Right lobe of liver (tissue), 6 donors: ENCODE measurements at regions not wholly inside any gene's neighbourhood (a gene's known extent, or its start where the extent isn't known, plus 50 kb on each side); places are given as distances from the start of the nearest gene placed in this dataset.

ENCODE experiments used
- ATAC-seq, 4 donors: fragments of 200-7000 bp; cut with Tn5 transposase; one replicate each; pipeline ENCODE4 v1.9.1; 2020; ENCODE audit warnings: mild to moderate bottlenecking in 4 of 4, moderate library complexity in 4 of 4
- DNase-seq, 3 donors: peaks; one replicate each; pipeline ENCODE4 v3.0.0-alpha.2; 2020
- H3K27ac ChIP-seq, 3 donors: fragments of 200-600 bp; one replicate each; pipeline ENCODE4 v1.8.0; 2022
- H3K27me3 ChIP-seq, 2 donors: fragments of 200-600 bp; one replicate each; pipeline ENCODE4 v1.8.0; 2022
- H3K36me3 ChIP-seq, 4 donors: fragments of 200-600 bp; sonication (generic) in 1 of 4; one replicate each; pipeline versions ENCODE4 v1.5.1 to v1.8.0; 2017 to 2022; ENCODE audit warnings: control low read depth in 1 of 4
- H3K4me1 ChIP-seq, 4 donors: fragments of 200-600 bp; sonication (generic) in 1 of 4; one replicate each; pipeline versions ENCODE4 v1.5.1 to v1.8.0; 2017 to 2022; ENCODE audit warnings: control low read depth in 1 of 4
- H3K4me3 ChIP-seq, 3 donors: fragments of 200-600 bp; one replicate each; pipeline ENCODE4 v1.8.0; 2022
- H3K9me3 ChIP-seq, 4 donors: fragments of 200-600 bp; sonication (generic) in 1 of 4; one replicate each; pipeline versions ENCODE4 v1.5.1 to v1.8.0; 2017 to 2022; ENCODE audit warnings: control low read depth in 1 of 4
- CTCF ChIP-seq, 4 donors: fragments of 200-600 bp in 3 of 4; fragments of 450-650 bp in 1 of 4; IDR thresholded peaks; one replicate each; pipeline versions ENCODE4 v1.5.1 to v1.8.0; 2016 to 2022; ENCODE audit warnings: antibody characterized with exemption in 4 of 4, mild to moderate bottlenecking in 2 of 4
- POLR2A ChIP-seq: fragments of 450-650 bp; IDR thresholded peaks from one replicate; pipeline ENCODE4 v1.6.1; 2017; ENCODE audit warnings: antibody characterized with exemption, mild to moderate bottlenecking
- WGBS: methylation state at CpG from one replicate; pipeline ENCODE4 v1.1.6; 2018; ENCODE audit warnings: low coverage, low lambda C conversion rate; ENCODE audit not compliant: insufficient coverage; ENCODE audit errors: missing lambda C conversion rate; 5-methylcytosine and 5-hydroxymethylcytosine counted together
- intact Hi-C, 2 donors: fragments of 100-400 bp; cut with DNase I; formaldehyde crosslinking; loops; one replicate each; pipeline versions ENCODE4 v1.11.2 to v1.14.1; 2022
- donor health status: DM: no; HTN: yes; CAD: no.
- donor health status: DM: no; HTN: no; CAD: no.
- donor health status: DM: no; HTN: no; CAD: no.
- donor health status: DM: no; HTN: yes; CAD: no.
- donor health status: DM: no; HTN: yes; CAD: no.

- no peaks in the 10 kb centered on the region for H3K36me3 ChIP-seq
- H3K9me3 ChIP-seq: no peaks in the 10 kb centered on the region
- 69% methylated on average over 2 of the region's 2 CpGs for WGBS
- H3K27ac ChIP-seq: no peak overlapping the region
- intact Hi-C loops: no loop called here
- H3K4me3 ChIP-seq: no peak overlapping the region
- ATAC-seq (no peak), DNase-seq (no peak)
- TF ChIP-seq CTCF (IDR thresholded peaks at IDR 0.05) (no peak), POLR2A (no peak)
- H3K4me1 ChIP-seq: no peaks in the 10 kb centered on the region
- H3K27me3 ChIP-seq: no peaks in the 10 kb centered on the region
Observed at GRCh38 chr9:99569840-99570239, 251.8 kb upstream of the NR4A3 start.

- no peak for DNase-seq
- no peak for ATAC-seq
- no peaks in the 10 kb centered on the region for H3K36me3 ChIP-seq
- no peaks in the 10 kb centered on the region for H3K4me1 ChIP-seq
- no peak overlapping the region for H3K27ac ChIP-seq
- H3K4me3 ChIP-seq: no peak overlapping the region
- WGBS: 65% methylated on average over 4 of the region's 4 CpGs
- no peaks in the 10 kb centered on the region for H3K9me3 ChIP-seq
- intact Hi-C loops: no loop called here
- H3K27me3 ChIP-seq: no peaks in the 10 kb centered on the region
- TF ChIP-seq POLR2A: no peak
- no peak for TF ChIP-seq CTCF (IDR thresholded peaks at IDR 0.05)
Observed at GRCh38 chr9:99572567-99572966, 249.1 kb upstream of the NR4A3 start.

GRCh38 chr9:99573085-99573484 is 248.6 kb upstream of the NR4A3 start:
- Histone ChIP-seq H3K4me1 (no peaks in the 10 kb centered on the region), H3K27me3 (no peaks in the 10 kb centered on the region), H3K9me3 (no peaks in the 10 kb centered on the region), H3K36me3 (no peaks in the 10 kb centered on the region), H3K4me3 (no peak overlapping the region), H3K27ac (no peak overlapping the region)
- 68% methylated on average over 5 of the region's 5 CpGs for WGBS
- no peak for ATAC-seq
- intact Hi-C loops: no loop called here
- no peak for DNase-seq
- no peak for TF ChIP-seq CTCF (IDR thresholded peaks at IDR 0.05)

- Histone ChIP-seq H3K4me1 (no peaks in the 10 kb centered on the region), H3K9me3 (no peaks in the 10 kb centered on the region), H3K4me3 (no peak overlapping the region), H3K27me3 (no peaks in the 10 kb centered on the region), H3K27ac (no peak overlapping the region), H3K36me3 (no peaks in the 10 kb centered on the region)
- no peak for TF ChIP-seq CTCF (IDR thresholded peaks at IDR 0.05)
- no peak for TF ChIP-seq POLR2A
- 60% methylated on average over 1 of the region's 2 CpGs for WGBS
- DNase-seq: no peak
- intact Hi-C loops: no loop called here
- no peak for ATAC-seq
Observed at GRCh38 chr9:99573886-99574285, 247.8 kb upstream of the NR4A3 start.

GRCh38 chr9:99576002-99576401 is 245.7 kb upstream of the NR4A3 start:
- no peaks in the 10 kb centered on the region for H3K4me1 ChIP-seq
- DNase-seq (no peak), ATAC-seq (no peak)
- no peak overlapping the region for H3K27ac ChIP-seq
- no peaks in the 10 kb centered on the region for H3K27me3 ChIP-seq
- WGBS: 50% methylated on average over 2 of the region's 4 CpGs
- H3K36me3 ChIP-seq: no peaks in the 10 kb centered on the region
- intact Hi-C loops: no loop called here
- H3K9me3 ChIP-seq: no peaks in the 10 kb centered on the region
- TF ChIP-seq CTCF (IDR thresholded peaks at IDR 0.05): no peak
- H3K4me3 ChIP-seq: no peak overlapping the region
